Muscle of leg (tissue), 3 donors: ENCODE measurements at regions not wholly inside any gene's neighbourhood (a gene's known extent, or its start where the extent isn't known, plus 50 kb on each side); places are given as distances from the start of the nearest gene placed in this dataset.

ENCODE experiments used
- DNase-seq: peaks from one replicate; pipeline ENCODE4 v3.0.0; 2013
- H3K27ac ChIP-seq: one replicate; pipeline ENCODE4 v1.5.1; 2013; ENCODE audit warnings: mild to moderate bottlenecking, low read length, control low read depth
- H3K27me3 ChIP-seq: one replicate; pipeline ENCODE4 v1.6.1; 2013; ENCODE audit warnings: low read length; ENCODE audit not compliant: control insufficient read depth, insufficient read depth
- H3K36me3 ChIP-seq: one replicate; pipeline ENCODE4 v1.6.1; 2013; ENCODE audit warnings: low read length; ENCODE audit not compliant: control insufficient read depth, insufficient read depth
- H3K4me1 ChIP-seq: one replicate; pipeline ENCODE4 v1.6.1; 2013; ENCODE audit warnings: low read length; ENCODE audit not compliant: control insufficient read depth, insufficient read depth
- H3K4me3 ChIP-seq: one replicate; pipeline ENCODE4 v1.5.1; 2013; ENCODE audit warnings: low read length, control low read depth
- H3K9me3 ChIP-seq: replicated peaks from 2 replicates; pipeline ENCODE4 v1.6.1; 2013; ENCODE audit warnings: low read depth, low read length; ENCODE audit not compliant: control insufficient read depth
- WGBS: methylation state at CpG from one replicate; pipeline ENCODE4 v1.1.5; 2013; ENCODE audit warnings: missing lambda C conversion rate; ENCODE audit not compliant: insufficient coverage; 5-methylcytosine and 5-hydroxymethylcytosine counted together

DNA sequence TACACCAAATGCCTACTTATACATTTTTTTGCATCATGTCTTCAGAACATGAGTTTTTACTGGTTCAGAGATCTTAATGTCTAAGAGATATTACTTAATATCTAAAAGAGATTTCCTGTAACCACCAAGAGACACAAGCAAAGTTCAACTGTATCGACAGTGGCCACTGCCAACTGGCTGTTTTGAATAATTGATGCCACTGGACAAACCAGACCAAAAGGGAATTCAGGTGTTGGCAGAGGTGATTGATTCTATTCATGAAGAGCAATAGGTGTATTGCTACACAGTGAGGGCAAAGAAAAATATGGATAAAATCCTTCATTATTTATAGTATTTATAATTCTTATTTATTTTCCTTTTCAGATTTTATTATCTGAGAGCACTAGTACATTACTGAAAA, 58.5 kb upstream of the ANKRD17 start:
- DNase-seq = no peak
- H3K27ac ChIP-seq = no peak overlapping the region
- H3K9me3 ChIP-seq = peaks cover 23% of the 10 kb centered on the region
- no peaks in the 10 kb centered on the region for H3K4me1 ChIP-seq
- H3K27me3 ChIP-seq = no peaks in the 10 kb centered on the region
- no CpG with 5 or more reads among the region's 1 CpG for WGBS
- H3K4me3 ChIP-seq = no peak overlapping the region
- H3K36me3 ChIP-seq = no peaks in the 10 kb centered on the region

DNA sequence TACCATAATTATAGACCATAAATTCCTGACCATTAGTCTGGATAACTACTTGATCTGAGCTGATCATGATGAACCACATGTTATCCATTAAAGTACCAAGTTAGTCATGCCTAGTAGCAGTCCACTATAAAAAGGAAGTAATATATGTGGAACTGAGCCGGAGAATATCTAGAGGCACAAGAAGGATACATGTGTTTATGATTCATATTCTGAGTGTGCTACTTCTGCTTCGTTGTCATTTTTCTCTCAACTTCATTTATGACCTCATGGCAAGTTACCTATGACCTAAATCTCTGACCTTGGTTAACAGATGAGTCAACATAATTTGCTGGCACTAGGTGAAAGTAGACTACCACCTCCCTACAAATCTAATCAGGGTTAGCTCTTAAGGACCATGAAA, 56.5 kb upstream of the ANKRD17 start:
- no peaks in the 10 kb centered on the region for H3K4me1 ChIP-seq
- H3K36me3 ChIP-seq = no peaks in the 10 kb centered on the region
- DNase-seq = peak; percentile 3
- WGBS = no CpG with 5 or more reads among the region's 2 CpGs
- no peak overlapping the region for H3K4me3 ChIP-seq
- H3K27me3 ChIP-seq = no peaks in the 10 kb centered on the region
- no peak overlapping the region for H3K27ac ChIP-seq
- H3K9me3 ChIP-seq = peaks cover 18% of the 10 kb centered on the region

GRCh38 chr4:73312967-73313366, 54.4 kb upstream of the ANKRD17 start:
- Histone ChIP-seq H3K27me3 (no peaks in the 10 kb centered on the region), H3K27ac (no peak overlapping the region), H3K9me3 (peaks cover under 1% of the 10 kb centered on the region), H3K36me3 (no peaks in the 10 kb centered on the region), H3K4me3 (no peak overlapping the region), H3K4me1 (no peaks in the 10 kb centered on the region)
- WGBS = no CpG with 5 or more reads among the region's 1 CpG
- no peak for DNase-seq

- Histone ChIP-seq H3K4me3 (no peak overlapping the region), H3K27ac (no peak overlapping the region), H3K36me3 (no peaks in the 10 kb centered on the region), H3K27me3 (no peaks in the 10 kb centered on the region), H3K9me3 (no peaks in the 10 kb centered on the region), H3K4me1 (no peaks in the 10 kb centered on the region)
- peak; percentile 31 for DNase-seq
These were observed 52.8 kb upstream of the ANKRD17 start for GRCh38 chr4:73311428-73311827.

GRCh38 chr4:73309211-73309610, 50.6 kb upstream of the ANKRD17 start:
- no peak overlapping the region for H3K27ac ChIP-seq
- H3K9me3 ChIP-seq = no peaks in the 10 kb centered on the region
- no peak for DNase-seq
- no peaks in the 10 kb centered on the region for H3K36me3 ChIP-seq
- 60% methylated on average over 1 of the region's 3 CpGs for WGBS
- H3K27me3 ChIP-seq = no peaks in the 10 kb centered on the region
- H3K4me1 ChIP-seq = no peaks in the 10 kb centered on the region
- no peak overlapping the region for H3K4me3 ChIP-seq
